Natural killer cell treated with Interleukin-12 subunit alpha and Interleukin-12 subunit beta and Interleukin-15 and Interleukin-18, amount 100 ng/mL, for 72 hours (primary cell): ENCODE measurements at regions not wholly inside any gene's neighbourhood (a gene's known extent, or its start where the extent isn't known, plus 50 kb on each side); places are given as distances from the start of the nearest gene placed in this dataset.

ENCODE experiments used
- ATAC-seq, 2 donors: fragments of 150-1000 bp; cut with Tn5 transposase in 1 of 2; sonication (Bioruptor Pico), chemical (Tn5 transposase) in 1 of 2; 2 replicates each; pipeline ENCODE4 v1.10.0; 2021
- DNase-seq: peaks from one replicate; pipeline ENCODE4 v3.0.0; 2022; ENCODE audit warnings: low spot score
- H3K27ac Mint-ChIP-seq, 2 donors: 1 replicate in 1 of 2; 2 replicates in 1 of 2; pipeline ENCODE4 v1.8.0; 2022; ENCODE audit warnings: mixed read lengths in 2 of 2, mild to moderate bottlenecking in 1 of 2, moderate library complexity in 1 of 2
- H3K27me3 Mint-ChIP-seq, 2 donors: 1 replicate in 1 of 2; 2 replicates in 1 of 2; pipeline ENCODE4 v1.8.0; 2022; ENCODE audit warnings: mixed read lengths in 2 of 2
- H3K36me3 Mint-ChIP-seq: one replicate; pipeline ENCODE4 v1.8.0; 2022; ENCODE audit warnings: mixed read lengths
- H3K4me1 Mint-ChIP-seq, 2 donors: 1 replicate in 1 of 2; 2 replicates in 1 of 2; pipeline ENCODE4 v1.8.0; 2022; ENCODE audit warnings: low read depth in 2 of 2, mixed read lengths in 2 of 2, mild to moderate bottlenecking in 1 of 2
- H3K4me3 Mint-ChIP-seq: one replicate; pipeline ENCODE4 v1.8.0; 2022; ENCODE audit warnings: mixed read lengths
- H3K9me3 Mint-ChIP-seq: 2 replicates; pipeline ENCODE4 v1.8.0; 2022; ENCODE audit warnings: mixed read lengths

- Mint-ChIP-seq H3K36me3 (peaks cover 6% of the 10 kb centered on the region), H3K27me3 (no peaks in the 10 kb centered on the region), H3K4me1 (no peaks in the 10 kb centered on the region), H3K27ac (no peak overlapping the region), H3K9me3 (peaks cover 10% of the 10 kb centered on the region), H3K4me3 (no peak overlapping the region)
- ATAC-seq (no peak), DNase-seq (no peak)
Observed at GRCh38 chr3:80113331-80113730, 345.5 kb upstream of the ROBO1 start.

DNA sequence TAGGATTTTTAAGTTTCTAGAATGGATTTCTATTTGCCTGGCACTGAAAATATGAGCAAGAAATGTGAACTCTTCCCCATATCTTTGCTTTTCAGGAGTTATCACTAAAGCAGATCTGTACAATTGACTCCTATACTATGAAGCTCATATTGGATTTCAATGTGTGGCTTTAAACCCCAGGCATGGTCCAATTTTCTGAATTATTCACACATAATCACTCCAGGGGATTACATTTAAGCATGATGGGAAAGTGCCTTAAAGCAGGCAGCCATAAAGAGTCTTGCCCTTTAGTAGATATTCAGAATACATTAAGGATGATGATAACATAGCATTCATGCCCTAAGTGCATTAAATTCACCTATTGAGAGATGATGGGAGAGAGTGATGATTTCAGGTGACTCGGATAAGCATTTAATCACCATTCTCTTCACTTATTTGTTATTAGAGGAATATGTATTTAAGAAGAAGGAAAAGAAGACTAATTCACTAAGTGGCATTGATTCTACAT is 331.8 kb upstream of the ROBO1 start:
- DNase-seq (no peak), ATAC-seq (no peak)
- Mint-ChIP-seq H3K27me3 (no peaks in the 10 kb centered on the region), H3K9me3 (peaks cover 12% of the 10 kb centered on the region), H3K27ac (no peak overlapping the region), H3K4me1 (no peaks in the 10 kb centered on the region), H3K36me3 (no peaks in the 10 kb centered on the region), H3K4me3 (no peak overlapping the region)

DNA sequence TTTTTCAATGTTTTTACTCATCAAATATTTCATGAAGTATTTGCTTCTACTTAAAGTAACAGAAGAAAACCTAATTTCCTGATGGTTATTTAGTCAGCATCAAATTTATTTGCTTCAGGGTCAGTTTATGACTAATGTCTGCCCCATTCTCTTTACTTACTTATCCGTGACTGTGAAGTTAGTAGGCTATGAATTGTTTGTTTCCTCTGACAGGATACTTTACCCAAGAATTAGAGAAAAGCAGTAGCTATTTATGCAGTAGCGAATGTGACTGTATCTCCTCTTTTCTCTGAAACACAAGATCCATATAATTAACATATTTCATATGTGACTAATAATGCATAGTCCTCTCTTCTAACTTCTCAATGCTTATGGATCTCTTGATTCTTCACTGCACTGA is 329.9 kb upstream of the ROBO1 start:
- no peaks in the 10 kb centered on the region for H3K4me1 Mint-ChIP-seq
- no peaks in the 10 kb centered on the region for H3K36me3 Mint-ChIP-seq
- no peak overlapping the region for H3K27ac Mint-ChIP-seq
- no peaks in the 10 kb centered on the region for H3K27me3 Mint-ChIP-seq
- ATAC-seq: no peak
- DNase-seq: no peak
- no peak overlapping the region for H3K4me3 Mint-ChIP-seq
- H3K9me3 Mint-ChIP-seq: peaks cover 10% of the 10 kb centered on the region

- no peak overlapping the region for H3K4me3 Mint-ChIP-seq
- H3K27ac Mint-ChIP-seq: no peak overlapping the region
- H3K27me3 Mint-ChIP-seq: no peaks in the 10 kb centered on the region
Observed at GRCh38 chr3:80096909-80097308, 329.1 kb upstream of the ROBO1 start.

GRCh38 chr3:80094589-80094988 is 326.8 kb upstream of the ROBO1 start:
- Mint-ChIP-seq H3K4me1 (no peaks in the 10 kb centered on the region), H3K9me3 (peaks cover 9% of the 10 kb centered on the region), H3K36me3 (no peaks in the 10 kb centered on the region), H3K27ac (no peak overlapping the region), H3K27me3 (no peaks in the 10 kb centered on the region), H3K4me3 (no peak overlapping the region)
- ATAC-seq: no peak
- no peak for DNase-seq

More at GRCh38 chr3:80096909-80097308, 329.1 kb upstream of the ROBO1 start:
- Mint-ChIP-seq H3K9me3 (peaks cover 10% of the 10 kb centered on the region), H3K36me3 (no peaks in the 10 kb centered on the region), H3K4me1 (no peaks in the 10 kb centered on the region)
- DNase-seq: no peak
- no peak for ATAC-seq

GRCh38 chr3:80087767-80088166 is 320.0 kb upstream of the ROBO1 start:
- Mint-ChIP-seq H3K27me3 (no peaks in the 10 kb centered on the region), H3K27ac (no peak overlapping the region), H3K36me3 (no peaks in the 10 kb centered on the region), H3K4me3 (no peak overlapping the region), H3K4me1 (no peaks in the 10 kb centered on the region), H3K9me3 (peaks cover 9% of the 10 kb centered on the region)
- no peak for DNase-seq
- no peak for ATAC-seq

GRCh38 chr3:80086426-80086825 is 318.6 kb upstream of the ROBO1 start:
- ATAC-seq (no peak), DNase-seq (no peak)
- Mint-ChIP-seq H3K36me3 (no peaks in the 10 kb centered on the region), H3K27ac (no peak overlapping the region), H3K4me1 (no peaks in the 10 kb centered on the region), H3K27me3 (no peaks in the 10 kb centered on the region), H3K9me3 (peaks cover 13% of the 10 kb centered on the region), H3K4me3 (no peak overlapping the region)

- Mint-ChIP-seq H3K9me3 (peaks cover 33% of the 10 kb centered on the region), H3K4me3 (no peak overlapping the region), H3K36me3 (no peaks in the 10 kb centered on the region), H3K4me1 (no peaks in the 10 kb centered on the region), H3K27ac (no peak overlapping the region), H3K27me3 (no peaks in the 10 kb centered on the region)
- no peak for DNase-seq
- ATAC-seq: no peak
Observed at GRCh38 chr3:80079886-80080285, 312.1 kb upstream of the ROBO1 start.

GRCh38 chr3:80068459-80068858 is 300.7 kb upstream of the ROBO1 start:
- peaks cover 13% of the 10 kb centered on the region for H3K36me3 Mint-ChIP-seq
- DNase-seq (no peak), ATAC-seq (no peak)
- H3K27me3 Mint-ChIP-seq: no peaks in the 10 kb centered on the region
- peaks cover 25% of the 10 kb centered on the region for H3K9me3 Mint-ChIP-seq
- H3K4me1 Mint-ChIP-seq: no peaks in the 10 kb centered on the region
- no peak overlapping the region for H3K4me3 Mint-ChIP-seq
- no peak overlapping the region for H3K27ac Mint-ChIP-seq

DNA sequence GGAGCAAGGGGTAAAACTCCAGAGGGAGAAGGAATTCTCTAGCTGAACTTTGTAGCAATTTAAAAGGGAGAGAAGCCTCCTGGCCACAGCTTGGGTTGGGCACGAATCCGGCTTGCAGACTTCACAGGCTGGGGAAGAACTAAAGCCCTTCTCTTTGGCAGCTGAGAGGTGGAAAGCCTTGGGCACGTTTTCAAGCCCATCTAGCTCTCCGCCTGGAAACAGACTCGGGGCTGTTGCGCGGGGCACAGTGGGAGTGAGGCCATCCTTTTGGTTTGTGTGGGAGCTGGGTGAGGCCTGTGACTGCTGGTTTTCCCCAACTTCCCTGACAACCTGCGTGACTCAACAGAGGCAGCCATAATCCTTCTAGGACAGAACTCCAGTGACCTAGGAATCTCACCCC is 295.7 kb upstream of the ROBO1 start:
- ATAC-seq (no peak), DNase-seq (no peak)
- H3K4me1 Mint-ChIP-seq: no peaks in the 10 kb centered on the region
- no peak overlapping the region for H3K27ac Mint-ChIP-seq
- no peaks in the 10 kb centered on the region for H3K27me3 Mint-ChIP-seq
- H3K9me3 Mint-ChIP-seq: peaks cover 23% of the 10 kb centered on the region
- peaks cover 12% of the 10 kb centered on the region for H3K36me3 Mint-ChIP-seq
- no peak overlapping the region for H3K4me3 Mint-ChIP-seq

- H3K27me3 Mint-ChIP-seq: no peaks in the 10 kb centered on the region
- ATAC-seq (no peak), DNase-seq (no peak)
- H3K4me1 Mint-ChIP-seq: no peaks in the 10 kb centered on the region
- peaks cover 19% of the 10 kb centered on the region for H3K9me3 Mint-ChIP-seq
- H3K4me3 Mint-ChIP-seq: no peak overlapping the region
- no peak overlapping the region for H3K27ac Mint-ChIP-seq
- H3K36me3 Mint-ChIP-seq: peaks cover 9% of the 10 kb centered on the region
Observed at GRCh38 chr3:80060664-80061063, 292.9 kb upstream of the ROBO1 start.

- Mint-ChIP-seq H3K36me3 (peaks cover 7% of the 10 kb centered on the region), H3K9me3 (peaks cover 14% of the 10 kb centered on the region), H3K27me3 (no peaks in the 10 kb centered on the region), H3K4me1 (no peaks in the 10 kb centered on the region), H3K4me3 (no peak overlapping the region), H3K27ac (no peak overlapping the region)
- ATAC-seq: no peak
- no peak for DNase-seq
Observed at GRCh38 chr3:80055306-80055705, 287.5 kb upstream of the ROBO1 start.

- DNase-seq (no peak), ATAC-seq (peak in 1 of 2 donors; percentile 24)
- H3K36me3 Mint-ChIP-seq: peaks cover 7% of the 10 kb centered on the region
- H3K4me1 Mint-ChIP-seq: no peaks in the 10 kb centered on the region
- no peak overlapping the region for H3K27ac Mint-ChIP-seq
- H3K9me3 Mint-ChIP-seq: peaks cover 11% of the 10 kb centered on the region
- H3K4me3 Mint-ChIP-seq: no peak overlapping the region
- no peaks in the 10 kb centered on the region for H3K27me3 Mint-ChIP-seq
Observed at GRCh38 chr3:80052271-80052670, 284.5 kb upstream of the ROBO1 start.

DNA sequence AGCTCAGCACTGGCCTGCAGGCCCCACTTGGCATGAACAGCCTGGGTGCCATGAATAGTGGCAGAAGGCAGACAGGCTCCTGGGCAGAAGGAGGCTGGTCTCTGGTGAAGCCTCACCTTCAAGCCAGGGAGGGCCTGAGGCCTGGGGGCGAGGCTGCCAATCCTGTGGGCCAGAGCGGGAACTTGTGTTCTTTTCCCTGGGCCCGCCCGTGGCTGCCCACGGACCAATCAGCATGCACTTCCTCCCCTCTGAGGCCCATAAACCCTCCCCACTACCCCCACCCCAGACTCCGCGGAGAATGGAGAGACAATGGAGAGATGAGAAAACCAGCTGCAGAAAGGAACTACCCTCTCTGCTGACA is 283.8 kb upstream of the ROBO1 start:
- Mint-ChIP-seq H3K4me3 (no peak overlapping the region), H3K36me3 (peaks cover 7% of the 10 kb centered on the region), H3K4me1 (no peaks in the 10 kb centered on the region), H3K9me3 (peaks cover 11% of the 10 kb centered on the region), H3K27ac (no peak overlapping the region), H3K27me3 (no peaks in the 10 kb centered on the region)
- DNase-seq: no peak
- ATAC-seq: no peak

DNA sequence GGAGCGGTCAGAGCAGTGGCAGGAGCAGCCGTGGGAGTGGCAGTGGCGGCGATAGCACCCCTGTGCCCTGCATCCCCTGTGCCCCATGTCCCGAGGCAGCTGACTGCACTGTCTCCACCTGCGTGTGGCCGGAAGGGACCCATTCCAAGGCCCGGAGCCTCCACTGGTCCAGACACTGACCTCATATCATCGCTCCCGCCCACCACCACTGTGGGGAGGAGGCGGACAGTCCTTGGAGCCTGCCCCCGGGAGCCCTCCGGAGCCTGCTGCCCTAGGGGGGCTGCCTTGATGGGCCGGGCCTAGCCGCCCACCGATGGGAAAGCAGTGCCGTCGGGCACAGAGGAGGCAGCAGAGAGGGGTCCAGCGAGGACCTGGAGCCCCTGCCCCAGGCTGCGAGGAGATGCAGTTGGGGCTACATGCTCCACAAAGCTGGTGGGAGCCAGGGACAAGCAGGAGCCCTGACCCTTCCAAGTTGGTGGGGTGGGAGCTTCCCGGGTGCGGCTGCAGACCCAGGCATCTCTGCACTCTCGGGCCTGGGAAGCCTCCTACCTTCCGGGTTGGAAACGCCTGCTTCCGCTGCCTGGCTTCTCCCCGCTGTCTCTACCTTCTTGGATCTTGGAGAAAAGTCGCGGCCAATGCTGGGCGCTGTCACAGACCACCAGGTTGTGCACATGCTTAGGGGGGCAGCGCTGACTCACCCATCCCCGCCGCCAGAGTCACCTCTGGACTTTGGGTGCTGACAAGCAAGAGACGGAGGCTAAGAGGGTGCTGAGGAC is 283.2 kb upstream of the ROBO1 start:
- no peaks in the 10 kb centered on the region for H3K4me1 Mint-ChIP-seq
- peak; percentile 20 to 28 for ATAC-seq
- H3K4me3 Mint-ChIP-seq: no peak overlapping the region
- peaks cover 11% of the 10 kb centered on the region for H3K9me3 Mint-ChIP-seq
- no peak overlapping the region for H3K27ac Mint-ChIP-seq
- no peak for DNase-seq
- H3K27me3 Mint-ChIP-seq: no peaks in the 10 kb centered on the region
- peaks cover 8% of the 10 kb centered on the region for H3K36me3 Mint-ChIP-seq
